Suppressor macrophage (primary cell): ENCODE measurements at regions not wholly inside any gene's neighbourhood (a gene's known extent, or its start where the extent isn't known, plus 50 kb on each side); places are given as distances from the start of the nearest gene placed in this dataset.

Experiments
- DNase-seq, 4 experiments: peaks; one replicate each; pipeline ENCODE4 v3.0.0-alpha.2; 2020 to 2022

- DNase-seq = no peak
These were observed 410.3 kb downstream of the PID1 start for GRCh38 chr2:228860601-228861285.

- DNase-seq = no peak
These were observed 417.9 kb downstream of the PID1 start for GRCh38 chr2:228853151-228853550.

- DNase-seq = no peak
These were observed 422.4 kb downstream of the PID1 start for GRCh38 chr2:228848638-228849037.

GRCh38 chr2:228847684-228848083 lies 423.4 kb downstream of the PID1 start:
- DNase-seq = no peak

- no peak for DNase-seq
These were observed 424.9 kb downstream of the PID1 start for GRCh38 chr2:228846161-228846560.

GRCh38 chr2:228845162-228845925 lies 425.7 kb downstream of the PID1 start:
- DNase-seq = no peak

- no peak for DNase-seq
These were observed 429.2 kb downstream of the PID1 start for GRCh38 chr2:228841877-228842276.

GRCh38 chr2:228841475-228841874 lies 429.6 kb downstream of the PID1 start:
- DNase-seq = no peak

GRCh38 chr2:228840743-228841114 lies 430.4 kb downstream of the PID1 start:
- no peak for DNase-seq

GRCh38 chr2:228840113-228840742 lies 430.9 kb downstream of the PID1 start:
- DNase-seq = no peak

GRCh38 chr2:228839421-228839876 lies 431.6 kb downstream of the PID1 start:
- no peak for DNase-seq

GRCh38 chr2:228838819-228839218 lies 432.3 kb downstream of the PID1 start:
- DNase-seq = no peak

- no peak for DNase-seq
These were observed 442.7 kb downstream of the PID1 start for GRCh38 chr2:228828397-228828796.

- no peak for DNase-seq
These were observed 443.9 kb downstream of the PID1 start for GRCh38 chr2:228827056-228827700.

GRCh38 chr2:228819701-228820100 lies 451.4 kb downstream of the PID1 start:
- DNase-seq = no peak

GRCh38 chr2:228802181-228803071 lies 468.7 kb downstream of the PID1 start:
- DNase-seq = no peak

GRCh38 chr2:228801451-228801850 lies 469.6 kb downstream of the PID1 start:
- no peak for DNase-seq

GRCh38 chr2:228799208-228799588 lies 471.9 kb downstream of the PID1 start:
- no peak for DNase-seq

- DNase-seq = no peak
These were observed 472.5 kb downstream of the PID1 start for GRCh38 chr2:228798458-228799207.

GRCh38 chr2:228796386-228796785 lies 474.7 kb downstream of the PID1 start:
- DNase-seq = no peak

- no peak for DNase-seq
These were observed 478.0 kb downstream of the PID1 start for GRCh38 chr2:228793116-228793515.
